ENCODE measurements at regions not wholly inside any gene's neighbourhood (a gene's known extent, or its start where the extent isn't known, plus 50 kb on each side); places are given as distances from the start of the nearest gene placed in this dataset.

DNA sequence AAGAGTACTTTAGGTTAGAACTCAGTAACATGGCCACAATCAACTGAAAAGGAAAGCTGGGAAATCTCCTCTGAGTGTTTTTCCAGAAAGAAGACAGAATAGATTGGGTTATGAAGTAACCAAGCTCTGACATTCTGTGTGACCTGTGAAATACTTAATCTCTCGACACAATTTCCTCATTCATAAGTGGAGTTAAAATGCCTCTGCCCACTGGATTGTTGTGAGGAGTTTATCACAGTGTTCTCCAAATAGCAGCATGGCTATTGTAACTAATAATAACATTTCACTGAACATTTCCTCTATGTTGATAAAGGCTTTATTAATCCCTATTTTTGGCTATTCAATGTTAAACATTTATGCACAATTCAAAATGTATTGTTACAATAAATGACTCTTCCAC, 311.0 kb downstream of the GABRB2 start:
- Mint-ChIP-seq H3K27ac (no peak overlapping the region), H3K9me3 (peaks cover 5 to 10% of the 10 kb centered on the region in 2 donors), H3K36me3 (no peaks in the 10 kb centered on the region)
- DNase-seq (ENCODE audit: low spot score in 2 of 2) (no peak), ATAC-seq (no peak)

DNA sequence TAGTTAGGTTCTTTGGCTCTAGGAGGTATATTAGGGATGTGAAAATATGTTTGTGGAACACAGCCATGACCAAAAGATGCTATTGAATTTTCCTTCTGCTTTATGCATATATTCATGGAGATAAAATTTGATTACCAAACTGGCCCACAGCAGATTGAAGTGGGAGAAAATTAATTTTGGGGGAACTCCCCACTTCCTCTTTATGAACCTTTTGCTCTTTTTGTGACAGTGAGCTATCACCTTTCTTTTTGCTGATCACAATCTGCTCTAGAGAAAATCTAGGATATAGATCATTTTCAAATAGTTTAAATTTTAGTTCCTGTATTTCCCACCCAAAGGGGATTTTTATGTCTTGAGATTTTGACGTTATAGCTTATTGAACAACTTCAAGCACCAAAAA, 313.0 kb downstream of the GABRB2 start:
- H3K27ac Mint-ChIP-seq, result no peak overlapping the region
- H3K9me3 Mint-ChIP-seq, result peaks cover 1 to 6% of the 10 kb centered on the region in 2 donors
- DNase-seq (ENCODE audit: low spot score in 2 of 2) (no peak), ATAC-seq (no peak)
- H3K36me3 Mint-ChIP-seq, result no peaks in the 10 kb centered on the region

DNA sequence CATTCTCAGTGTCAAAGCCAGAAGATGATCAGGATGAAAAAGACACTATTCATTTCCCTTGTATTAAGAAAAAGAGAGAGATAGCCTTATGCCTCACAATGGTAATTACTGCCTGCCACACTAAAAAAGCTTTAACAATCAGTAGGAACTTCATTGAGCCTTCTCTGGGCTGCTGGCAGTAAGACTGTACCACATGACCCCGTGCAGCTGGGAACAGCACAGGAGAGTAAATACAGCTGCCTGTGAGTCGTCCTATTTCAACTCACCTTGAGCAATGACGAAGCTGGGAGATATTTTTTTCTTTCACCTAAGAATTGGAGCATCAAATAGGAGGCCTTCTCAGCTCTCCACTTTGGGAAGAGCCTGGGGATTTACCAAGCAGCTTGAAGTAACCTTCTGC, 316.3 kb downstream of the GABRB2 start:
- H3K27ac Mint-ChIP-seq, result no peak overlapping the region
- H3K9me3 Mint-ChIP-seq, result peaks cover 0 to 9% of the 10 kb centered on the region in 2 donors

DNA sequence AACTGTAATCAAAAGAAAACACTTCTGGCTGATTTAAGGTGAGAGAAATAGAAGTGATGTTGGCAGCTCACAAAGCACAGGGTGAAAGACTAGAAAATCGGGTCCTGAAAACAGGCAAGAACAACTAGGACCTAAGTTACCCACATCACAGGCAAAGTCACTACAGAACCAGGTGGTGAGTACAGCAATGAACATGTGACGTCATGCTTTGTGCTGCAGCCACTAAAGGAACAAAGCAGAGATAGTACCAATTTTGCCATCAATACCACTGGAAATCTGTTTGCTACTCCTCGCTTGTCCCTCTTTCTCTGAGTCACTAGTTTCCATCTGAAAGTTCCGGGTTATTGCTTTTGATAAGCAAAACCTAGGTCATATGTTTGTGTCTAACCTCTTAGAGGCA, 326.7 kb downstream of the GABRB2 start:
- Mint-ChIP-seq H3K27ac (no peak overlapping the region), H3K36me3 (no peaks in the 10 kb centered on the region), H3K9me3 (peaks cover 4 to 9% of the 10 kb centered on the region in 2 donors)
- ATAC-seq (no peak), DNase-seq (ENCODE audit: low spot score in 2 of 2) (no peak)

More for the DNA sequence above, 316.3 kb downstream of the GABRB2 start:
- DNase-seq (ENCODE audit: low spot score in 2 of 2) (no peak), ATAC-seq (no peak)
- H3K36me3 Mint-ChIP-seq, result no peaks in the 10 kb centered on the region

DNA sequence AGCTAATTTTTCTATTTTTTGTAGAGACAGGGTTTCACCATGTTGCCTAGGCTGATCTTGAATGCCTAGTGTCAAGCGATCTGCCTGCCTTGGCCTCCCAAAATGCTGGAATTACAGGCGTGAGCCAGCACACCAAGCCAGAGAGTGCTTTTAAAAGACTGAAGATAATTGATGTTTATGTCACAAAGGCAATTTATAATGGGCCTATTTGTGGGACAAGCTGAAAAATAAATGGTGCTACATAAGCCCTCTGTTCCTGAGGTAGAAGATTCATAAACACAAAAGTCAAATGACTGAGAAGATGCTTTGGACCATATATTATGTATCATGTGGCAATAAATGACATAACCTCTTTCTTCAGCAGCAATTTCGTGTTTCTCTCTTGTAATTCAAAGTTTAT, 329.6 kb downstream of the GABRB2 start:
- Mint-ChIP-seq H3K27ac (no peak overlapping the region), H3K9me3 (peaks cover 4 to 9% of the 10 kb centered on the region in 2 donors), H3K36me3 (no peaks in the 10 kb centered on the region)
- no peak for DNase-seq (ENCODE audit: low spot score in 2 of 2)
- ATAC-seq, result no peak

DNA sequence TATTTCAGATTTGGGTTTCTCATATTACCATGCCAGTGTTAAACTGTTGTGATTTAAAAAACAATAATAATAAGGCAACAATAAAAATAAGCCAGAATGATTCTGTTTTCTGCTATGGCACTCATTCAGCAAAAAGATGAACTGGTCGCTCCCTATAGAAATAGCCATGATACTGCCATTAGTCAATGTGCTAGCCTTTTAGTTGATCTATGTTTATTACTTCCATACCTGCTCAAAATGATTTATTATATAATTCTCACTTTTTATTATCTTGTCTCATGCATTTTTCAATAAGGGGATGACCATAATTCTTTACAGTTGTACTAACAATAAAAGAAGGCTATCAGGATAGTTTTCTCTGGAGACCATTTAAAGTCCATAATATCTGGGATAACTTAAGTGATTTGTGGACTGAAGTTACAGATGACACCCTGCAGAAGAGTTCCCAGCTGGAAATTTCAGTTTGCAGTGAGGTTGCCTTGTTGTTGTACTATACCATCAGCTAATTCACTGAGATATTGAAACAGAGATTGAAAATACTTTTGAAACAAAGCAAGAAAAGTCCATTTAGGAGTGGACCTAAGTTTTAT, 334.3 kb downstream of the GABRB2 start:
- Mint-ChIP-seq H3K36me3 (no peaks in the 10 kb centered on the region), H3K27ac (no peak overlapping the region), H3K9me3 (no peaks in the 10 kb centered on the region)
- ATAC-seq (no peak), DNase-seq (ENCODE audit: low spot score in 2 of 2) (no peak)

DNA sequence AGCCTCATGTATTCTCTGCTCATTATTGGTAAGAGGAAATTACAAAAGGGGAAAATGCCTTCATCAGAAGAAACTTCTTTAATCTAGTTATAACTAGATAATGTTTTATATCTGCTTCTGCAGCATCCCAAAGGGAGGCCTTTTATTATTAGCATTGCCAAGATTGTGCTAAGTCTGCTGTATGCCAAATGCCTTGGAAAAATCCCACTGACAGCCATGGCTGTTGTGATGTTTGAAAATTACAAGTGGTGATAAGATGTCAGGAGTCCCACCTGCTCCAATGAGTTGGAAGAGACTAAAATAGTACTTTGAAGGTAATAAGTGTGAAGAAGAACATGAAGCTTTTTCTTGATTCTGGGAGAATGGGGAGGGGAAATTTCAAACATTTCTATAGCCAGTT, 345.0 kb downstream of the GABRB2 start:
- ATAC-seq (no peak), DNase-seq (ENCODE audit: low spot score in 2 of 2) (no peak)
- Mint-ChIP-seq H3K36me3 (peaks cover 0 to 5% of the 10 kb centered on the region in 2 donors), H3K27ac (no peak overlapping the region), H3K9me3 (peaks cover 15% of the 10 kb centered on the region in 2 donors)

DNA sequence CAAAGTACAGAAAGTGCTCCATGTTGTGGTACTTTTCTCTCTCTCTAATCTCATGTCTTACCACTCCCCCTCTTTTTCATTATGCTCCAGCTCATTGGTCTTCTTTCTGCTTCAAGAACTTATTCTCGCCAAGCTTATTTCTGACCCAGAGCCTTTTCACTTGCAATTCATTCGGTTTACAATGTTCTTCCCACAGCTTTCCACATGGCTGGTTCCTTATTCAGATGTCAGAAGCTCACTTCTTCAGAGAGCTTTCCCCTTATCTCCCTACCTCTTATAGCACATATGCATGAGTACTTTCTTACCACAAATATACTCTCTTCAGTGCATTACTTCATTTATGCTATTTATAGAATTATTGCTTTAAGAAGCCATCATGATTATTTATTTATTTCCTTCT, 338.8 kb upstream of the ATP10B start:
- Mint-ChIP-seq H3K9me3 (peaks cover 4 to 12% of the 10 kb centered on the region in 2 donors), H3K36me3 (no peaks in the 10 kb centered on the region), H3K27ac (no peak overlapping the region)
- DNase-seq (ENCODE audit: low spot score in 2 of 2), result no peak
- no peak for ATAC-seq

DNA sequence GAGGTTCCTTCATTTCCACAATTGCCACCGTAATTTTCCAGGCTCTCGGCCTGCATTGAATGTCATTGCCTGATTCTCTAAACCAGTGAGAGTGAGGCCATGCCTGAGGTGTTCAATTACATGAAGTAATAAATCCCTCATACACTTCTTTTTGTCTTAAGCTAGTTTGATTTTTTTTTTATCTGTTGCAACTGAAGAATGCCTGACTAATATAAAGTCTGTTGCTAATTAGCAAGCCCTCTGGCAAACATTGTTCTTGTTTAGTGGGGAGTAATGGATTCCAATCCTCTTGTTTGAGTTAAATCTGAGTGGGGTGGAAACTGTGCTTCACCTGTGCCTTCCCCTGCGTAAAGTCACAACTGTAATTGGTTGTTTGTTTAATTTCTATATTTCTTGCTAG, 338.1 kb upstream of the ATP10B start:
- H3K27ac Mint-ChIP-seq, result no peak overlapping the region
- H3K9me3 Mint-ChIP-seq, result peaks cover 0 to 11% of the 10 kb centered on the region in 2 donors
- no peak for DNase-seq (ENCODE audit: low spot score in 2 of 2)
- ATAC-seq, result no peak
- H3K36me3 Mint-ChIP-seq, result no peaks in the 10 kb centered on the region

DNA sequence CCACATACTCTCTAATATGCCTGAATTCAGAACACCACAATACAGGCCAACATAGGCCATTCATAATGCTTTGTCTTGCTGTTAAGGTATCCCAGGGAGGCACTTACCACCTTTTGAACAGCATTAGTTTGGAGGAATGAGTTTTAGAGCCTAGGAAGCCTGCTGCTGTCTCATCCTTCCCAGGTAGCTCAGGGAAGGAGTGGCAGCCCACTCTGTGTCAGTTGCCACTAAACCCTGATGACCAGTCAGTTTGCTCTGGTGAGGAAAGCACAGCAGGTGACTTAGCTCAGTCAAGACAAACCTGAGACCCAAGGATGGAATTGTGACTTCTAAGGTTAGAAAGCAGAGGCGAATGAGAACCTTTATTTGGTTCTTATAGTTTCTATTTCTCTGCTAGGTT, 337.4 kb upstream of the ATP10B start:
- H3K9me3 Mint-ChIP-seq, result peaks cover 0 to 10% of the 10 kb centered on the region in 2 donors
- no peaks in the 10 kb centered on the region for H3K36me3 Mint-ChIP-seq
- DNase-seq (ENCODE audit: low spot score in 2 of 2) (no peak), ATAC-seq (no peak)
- H3K27ac Mint-ChIP-seq, result no peak overlapping the region

DNA sequence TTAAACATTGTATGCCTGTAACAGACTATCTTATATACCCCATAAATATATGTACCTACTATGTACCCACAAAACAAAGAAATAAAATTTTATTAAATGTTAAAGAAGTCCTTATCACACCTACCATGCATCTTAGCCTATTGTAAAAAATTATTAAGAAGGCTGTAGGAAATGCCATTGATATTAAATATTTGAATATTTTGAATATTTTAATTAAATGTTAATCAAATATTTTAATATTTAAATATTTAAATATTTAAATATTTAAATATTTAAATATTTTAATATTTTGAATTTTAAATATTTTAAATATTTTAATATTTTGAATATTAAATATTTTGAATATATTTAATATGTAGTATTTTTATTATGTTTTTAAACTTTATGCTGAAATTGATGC, 331.5 kb upstream of the ATP10B start:
- no peak for ATAC-seq
- no peak for DNase-seq (ENCODE audit: low spot score in 2 of 2)
- Mint-ChIP-seq H3K36me3 (no peaks in the 10 kb centered on the region), H3K9me3 (peaks cover 7 to 13% of the 10 kb centered on the region in 2 donors), H3K27ac (no peak overlapping the region)

DNA sequence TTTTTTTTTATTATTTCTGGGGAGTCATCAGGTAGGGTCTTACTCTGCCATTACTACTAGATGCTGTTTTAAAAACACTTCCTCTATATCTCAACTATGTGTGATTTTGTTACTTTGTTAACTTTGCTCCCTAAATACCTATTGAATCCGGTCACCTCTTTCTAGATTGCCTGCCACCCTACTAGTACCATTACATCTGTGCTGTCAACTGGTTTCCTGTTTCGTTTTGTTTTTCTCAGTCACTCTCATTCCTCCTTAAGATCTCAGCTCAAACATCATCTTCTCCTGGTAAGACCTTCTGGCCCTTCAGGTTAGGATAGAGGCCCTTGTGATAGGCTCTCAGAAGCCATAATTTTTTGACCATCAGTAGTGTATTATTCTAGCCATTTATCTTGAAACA, 324.2 kb upstream of the ATP10B start:
- no peak overlapping the region for H3K27ac Mint-ChIP-seq
- ATAC-seq, result no peak
- H3K36me3 Mint-ChIP-seq, result no peaks in the 10 kb centered on the region

DNA sequence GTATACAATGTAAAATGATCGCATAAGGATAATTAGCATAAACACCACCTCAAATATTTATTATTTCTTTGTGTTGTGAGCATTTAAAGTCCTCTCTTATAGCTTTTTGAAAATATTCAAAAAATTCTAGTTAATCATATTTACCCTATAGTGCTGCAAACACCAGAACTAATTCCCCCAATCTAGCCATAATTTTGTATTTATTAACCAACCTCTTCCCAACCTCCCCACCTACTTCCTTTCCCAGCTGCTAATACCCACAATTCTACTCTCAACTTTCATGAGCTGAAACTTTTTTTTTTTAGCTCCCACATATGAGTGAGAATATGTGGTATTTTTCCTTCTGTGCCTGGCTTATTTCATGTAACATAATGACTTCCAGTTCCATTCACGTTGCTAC, 317.8 kb upstream of the ATP10B start:
- H3K27ac Mint-ChIP-seq, result no peak overlapping the region
- peaks cover 4 to 9% of the 10 kb centered on the region in 2 donors for H3K9me3 Mint-ChIP-seq
- DNase-seq (ENCODE audit: low spot score in 2 of 2) (no peak), ATAC-seq (no peak)
- H3K36me3 Mint-ChIP-seq, result no peaks in the 10 kb centered on the region

More for the DNA sequence above, 324.2 kb upstream of the ATP10B start:
- no peak for DNase-seq (ENCODE audit: low spot score in 2 of 2)
- peaks cover 7% of the 10 kb centered on the region in 2 donors for H3K9me3 Mint-ChIP-seq

DNA sequence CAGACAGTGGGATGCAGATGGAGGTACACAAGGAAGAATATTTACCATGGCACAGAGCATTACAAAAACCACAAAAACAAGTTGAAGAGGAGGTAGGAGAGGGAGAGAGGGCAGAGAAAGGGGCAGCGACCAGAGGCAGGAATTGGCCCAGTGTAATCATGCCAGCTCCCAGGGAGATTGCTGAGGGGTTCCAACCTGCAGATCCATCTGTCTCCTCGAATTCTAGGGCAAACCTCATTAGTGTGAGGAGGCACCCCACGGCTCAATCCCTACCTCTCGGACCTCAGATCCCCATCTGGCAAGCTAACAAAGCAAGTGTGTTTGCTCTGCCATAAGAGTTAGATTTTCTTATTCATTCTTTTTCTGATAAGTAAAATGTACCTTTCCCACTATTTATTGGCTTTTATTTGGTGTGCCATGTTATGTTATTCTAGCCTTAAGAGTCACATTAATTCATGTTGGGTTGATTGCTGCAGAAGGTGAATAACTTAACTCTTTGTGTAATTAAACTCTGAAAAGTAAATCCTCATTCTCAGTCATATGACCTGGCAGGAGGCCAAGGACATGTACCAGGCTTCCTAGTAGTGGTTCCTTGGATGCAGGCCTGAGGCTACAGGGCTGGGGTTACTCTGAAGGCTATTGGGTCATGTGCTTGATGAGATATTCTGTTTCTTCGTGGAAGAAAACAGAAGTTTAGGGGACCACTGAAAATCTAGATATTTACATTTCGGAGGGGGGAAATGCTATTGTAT, 315.2 kb upstream of the ATP10B start:
- no peak overlapping the region for H3K27ac Mint-ChIP-seq
- ATAC-seq (no peak), DNase-seq (ENCODE audit: low spot score in 2 of 2) (no peak)
- H3K9me3 Mint-ChIP-seq, result peaks cover 12 to 13% of the 10 kb centered on the region in 2 donors
- no peaks in the 10 kb centered on the region for H3K36me3 Mint-ChIP-seq

DNA sequence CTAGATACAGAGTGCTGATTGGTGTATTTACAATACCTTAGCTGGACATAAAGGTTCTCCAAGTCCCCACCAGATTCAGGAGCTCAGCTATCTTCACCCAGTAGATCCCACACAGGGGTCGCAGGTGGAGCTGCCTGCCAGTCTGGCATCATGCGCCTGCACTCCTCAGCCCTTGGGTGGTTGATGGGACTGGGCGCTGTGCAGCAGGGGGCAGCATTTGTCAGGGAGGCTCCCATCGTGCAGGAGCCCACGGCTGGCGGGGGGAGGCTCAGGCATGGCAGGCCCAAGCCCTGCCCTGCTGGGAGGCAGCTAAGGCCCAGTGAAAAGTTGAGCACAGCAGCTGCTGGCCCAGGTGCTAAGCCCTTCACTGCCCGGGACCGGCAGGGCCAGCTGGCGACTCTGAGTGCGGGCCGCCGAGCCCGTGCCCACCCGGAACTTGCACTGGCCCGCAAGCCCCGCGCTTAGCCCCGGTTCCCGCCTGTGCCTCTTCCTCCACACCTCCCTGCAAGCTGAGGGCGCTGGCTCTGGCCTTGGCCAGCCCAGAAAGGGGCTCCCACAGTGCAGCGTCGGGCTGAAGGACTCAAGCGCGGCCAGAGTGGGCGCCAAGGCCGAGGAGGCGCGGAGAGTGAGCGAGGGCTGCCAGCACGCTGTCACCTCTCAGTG, 314.1 kb upstream of the ATP10B start:
- Mint-ChIP-seq H3K9me3 (peaks cover 12 to 13% of the 10 kb centered on the region in 2 donors), H3K36me3 (no peaks in the 10 kb centered on the region), H3K27ac (no peak overlapping the region)
- DNase-seq (ENCODE audit: low spot score in 2 of 2) (no peak), ATAC-seq (no peak)

DNA sequence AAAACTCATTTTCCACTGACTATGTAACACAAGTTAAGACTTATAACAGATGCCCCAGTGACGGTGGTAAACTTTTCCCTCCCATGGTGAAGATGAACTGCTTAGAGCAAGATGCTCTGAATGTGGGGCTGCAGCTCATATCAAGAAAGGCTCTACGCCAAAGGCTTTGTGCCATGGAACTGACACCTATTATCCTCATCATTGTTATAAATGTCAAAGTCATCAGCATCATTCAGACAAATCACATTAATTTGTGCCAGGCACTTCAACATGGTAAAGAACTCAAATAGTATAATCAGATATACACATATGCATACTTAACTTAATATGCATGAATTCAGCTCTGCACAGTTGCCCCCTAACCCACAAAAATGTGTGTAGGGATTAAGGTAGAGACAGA, 305.9 kb upstream of the ATP10B start:
- Mint-ChIP-seq H3K27ac (no peak overlapping the region), H3K9me3 (peaks cover 12 to 20% of the 10 kb centered on the region in 2 donors), H3K36me3 (no peaks in the 10 kb centered on the region)
- ATAC-seq, result no peak
- no peak for DNase-seq (ENCODE audit: low spot score in 2 of 2)

DNA sequence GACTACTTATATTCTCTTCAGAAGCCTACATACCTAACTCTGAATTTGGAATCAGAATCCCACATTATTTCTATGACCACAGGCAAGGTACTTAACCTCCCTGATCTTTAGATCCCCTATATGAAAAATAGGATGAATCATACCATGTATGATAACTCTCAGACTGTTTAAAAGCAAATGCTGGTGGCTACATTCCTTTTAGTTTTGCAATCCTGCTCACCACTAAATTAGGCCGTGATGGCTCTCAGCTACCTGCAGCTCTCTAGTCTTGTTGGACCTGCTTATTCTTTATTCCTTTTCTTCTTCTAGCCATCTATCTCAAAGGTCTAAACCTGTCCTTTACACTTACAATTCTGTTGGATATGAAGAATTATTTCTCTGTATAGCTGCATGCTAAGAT, 303.4 kb upstream of the ATP10B start:
- DNase-seq (ENCODE audit: low spot score in 2 of 2), result no peak
- no peak for ATAC-seq
- Mint-ChIP-seq H3K27ac (no peak overlapping the region), H3K9me3 (peaks cover 12 to 22% of the 10 kb centered on the region in 2 donors), H3K36me3 (no peaks in the 10 kb centered on the region)
